ENCODE measurements at regions not wholly inside any gene's neighbourhood (a gene's known extent, or its start where the extent isn't known, plus 50 kb on each side); places are given as distances from the start of the nearest gene placed in this dataset.

DNA sequence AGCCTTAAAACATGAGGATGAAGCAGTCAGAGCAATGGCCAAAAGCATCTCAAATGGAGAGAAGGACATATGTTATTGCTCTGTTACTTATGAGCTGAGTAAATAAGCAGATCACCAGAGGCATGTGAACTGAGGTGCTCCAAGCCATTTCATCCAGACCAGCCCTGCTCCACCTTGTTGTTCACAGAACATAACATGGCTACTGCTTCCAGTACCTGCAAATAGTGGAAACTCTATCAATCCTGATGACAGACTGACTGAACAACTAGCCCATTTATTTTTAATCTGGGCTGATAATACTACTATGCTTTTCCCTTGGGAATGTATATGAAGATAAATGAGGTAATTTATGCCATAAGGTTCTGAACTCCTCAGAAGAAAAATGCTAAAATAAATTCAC is 1164.7 kb downstream of the FAM181B start:
- TF ChIP-seq EZH2 (IDR thresholded peaks at IDR 0.05; ENCODE audit: borderline replicate concordance), result no peak
- TF ChIP-seq, protein P1, sequence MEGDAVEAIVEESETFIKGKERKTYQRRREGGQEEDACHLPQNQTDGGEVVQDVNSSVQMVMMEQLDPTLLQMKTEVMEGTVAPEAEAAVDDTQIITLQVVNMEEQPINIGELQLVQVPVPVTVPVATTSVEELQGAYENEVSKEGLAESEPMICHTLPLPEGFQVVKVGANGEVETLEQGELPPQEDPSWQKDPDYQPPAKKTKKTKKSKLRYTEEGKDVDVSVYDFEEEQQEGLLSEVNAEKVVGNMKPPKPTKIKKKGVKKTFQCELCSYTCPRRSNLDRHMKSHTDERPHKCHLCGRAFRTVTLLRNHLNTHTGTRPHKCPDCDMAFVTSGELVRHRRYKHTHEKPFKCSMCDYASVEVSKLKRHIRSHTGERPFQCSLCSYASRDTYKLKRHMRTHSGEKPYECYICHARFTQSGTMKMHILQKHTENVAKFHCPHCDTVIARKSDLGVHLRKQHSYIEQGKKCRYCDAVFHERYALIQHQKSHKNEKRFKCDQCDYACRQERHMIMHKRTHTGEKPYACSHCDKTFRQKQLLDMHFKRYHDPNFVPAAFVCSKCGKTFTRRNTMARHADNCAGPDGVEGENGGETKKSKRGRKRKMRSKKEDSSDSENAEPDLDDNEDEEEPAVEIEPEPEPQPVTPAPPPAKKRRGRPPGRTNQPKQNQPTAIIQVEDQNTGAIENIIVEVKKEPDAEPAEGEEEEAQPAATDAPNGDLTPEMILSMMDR (IDR thresholded peaks at IDR 0.05; ENCODE audit: poor library complexity), result no peak
